GM21367 (cell line): ENCODE measurements at regions not wholly inside any gene's neighbourhood (a gene's known extent, or its start where the extent isn't known, plus 50 kb on each side); places are given as distances from the start of the nearest gene placed in this dataset.
"Not testable (repeated sequence)": the region's sequence is repeated elsewhere in the genome, so short reads cannot be mapped to it uniquely, and the experiment has no call there.

Experiments
- ATAC-seq: cut with Tn5 transposase; IDR thresholded peaks from one replicate; pipeline ENCODE4 v1.9.1; 2021; ENCODE audit not compliant: unreplicated experiment

DNA sequence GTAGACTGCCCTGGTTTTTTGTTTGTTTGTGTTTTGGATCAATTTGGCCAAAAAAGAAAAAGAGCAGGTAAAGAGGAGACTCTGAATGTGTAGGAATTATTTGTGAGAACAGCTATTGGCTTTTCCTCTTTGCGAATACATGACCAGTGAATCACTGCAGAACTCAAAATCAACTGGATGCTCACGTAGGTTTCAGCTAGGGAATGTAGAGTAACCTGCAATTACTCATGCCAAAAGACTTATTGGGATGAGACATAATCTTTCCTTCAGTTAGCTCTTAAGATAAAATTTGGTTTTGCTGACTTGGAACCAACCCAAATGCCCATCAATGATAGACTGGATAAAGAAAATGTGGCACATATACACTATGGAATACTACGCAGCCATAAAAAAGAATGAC is 348.0 kb downstream of the NPR3 start:
- no peak for ATAC-seq

DNA sequence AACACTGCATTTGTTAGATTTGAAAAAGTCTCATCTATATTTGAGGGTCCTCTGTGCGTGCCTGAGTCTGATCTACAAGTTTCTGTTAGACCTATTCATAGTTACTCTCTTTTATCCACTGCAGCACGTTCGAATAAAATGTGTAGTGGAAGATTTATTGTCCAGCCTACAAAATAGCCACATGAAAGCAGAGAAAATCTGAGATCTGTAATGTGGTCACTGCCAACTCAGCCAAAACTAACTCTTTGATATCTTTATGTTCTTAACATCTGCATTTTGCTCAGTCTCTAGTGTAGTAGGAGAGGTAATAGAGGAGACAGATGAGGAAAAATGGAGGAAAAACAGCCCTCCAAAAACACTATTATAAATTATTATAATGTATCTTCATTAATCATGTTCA is 354.0 kb downstream of the NPR3 start:
- no peak for ATAC-seq

- no peak for ATAC-seq
Observed at GRCh38 chr5:33067291-33067690, 356.2 kb downstream of the NPR3 start.

- no peak for ATAC-seq
Observed at GRCh38 chr5:33068786-33069185, 357.7 kb downstream of the NPR3 start.

DNA sequence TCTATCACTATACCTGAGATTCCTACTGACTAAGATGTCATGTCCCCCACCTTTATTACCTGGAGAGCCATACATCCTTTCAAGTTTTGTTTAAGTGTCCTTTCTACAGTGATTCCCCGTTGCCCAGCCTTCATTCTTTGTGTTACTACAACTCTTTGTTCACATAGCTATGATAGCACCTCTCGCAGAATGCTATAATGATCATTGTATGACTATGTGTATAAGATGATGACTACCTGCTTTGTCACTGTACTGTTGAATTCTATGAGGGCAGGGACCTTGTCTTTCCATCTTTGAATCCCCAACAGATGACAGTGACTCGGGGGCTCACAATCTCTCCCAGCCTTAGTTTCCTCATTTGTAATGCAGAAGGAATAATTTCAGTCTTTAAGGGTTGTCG is 361.2 kb downstream of the NPR3 start:
- no peak for ATAC-seq

GRCh38 chr5:33072726-33073125 is 361.6 kb downstream of the NPR3 start:
- no peak for ATAC-seq

GRCh38 chr5:33073881-33074327 is 362.8 kb downstream of the NPR3 start:
- ATAC-seq, result no peak

- no peak for ATAC-seq
Observed at GRCh38 chr5:33074548-33074947, 363.4 kb downstream of the NPR3 start.

GRCh38 chr5:33075731-33076130 is 364.6 kb downstream of the NPR3 start:
- ATAC-seq, result no peak

GRCh38 chr5:33079548-33079947 is 361.2 kb upstream of the TARS1 start:
- ATAC-seq, result no peak

- ATAC-seq, result no peak
Observed at GRCh38 chr5:33080287-33080686, 360.5 kb upstream of the TARS1 start.

DNA sequence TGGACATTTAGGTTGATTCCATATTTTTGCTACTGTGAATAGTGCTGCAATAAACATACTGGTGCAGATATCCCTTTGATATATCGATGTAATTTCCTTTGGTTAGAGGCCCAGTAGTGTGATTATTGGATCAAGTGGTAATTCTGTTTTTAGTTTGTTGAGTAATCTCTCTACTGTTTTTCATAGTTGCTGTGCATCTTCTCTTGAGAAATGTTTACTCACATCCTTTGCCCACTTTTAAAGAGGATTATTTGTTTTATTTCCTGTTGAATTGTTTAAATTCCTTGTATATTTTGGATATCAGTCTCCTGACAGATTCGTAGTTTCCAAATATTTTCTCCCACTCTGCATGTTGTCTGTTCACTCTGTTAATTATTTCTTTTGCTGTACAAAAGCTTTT is 352.6 kb upstream of the TARS1 start:
- ATAC-seq, result no peak

- ATAC-seq, result no peak
Observed at GRCh38 chr5:33091571-33092363, 349.0 kb upstream of the TARS1 start.

- ATAC-seq, result no peak
Observed at GRCh38 chr5:33092719-33093118, 348.0 kb upstream of the TARS1 start.

GRCh38 chr5:33102551-33102950 is 338.2 kb upstream of the TARS1 start:
- ATAC-seq, result no peak

DNA sequence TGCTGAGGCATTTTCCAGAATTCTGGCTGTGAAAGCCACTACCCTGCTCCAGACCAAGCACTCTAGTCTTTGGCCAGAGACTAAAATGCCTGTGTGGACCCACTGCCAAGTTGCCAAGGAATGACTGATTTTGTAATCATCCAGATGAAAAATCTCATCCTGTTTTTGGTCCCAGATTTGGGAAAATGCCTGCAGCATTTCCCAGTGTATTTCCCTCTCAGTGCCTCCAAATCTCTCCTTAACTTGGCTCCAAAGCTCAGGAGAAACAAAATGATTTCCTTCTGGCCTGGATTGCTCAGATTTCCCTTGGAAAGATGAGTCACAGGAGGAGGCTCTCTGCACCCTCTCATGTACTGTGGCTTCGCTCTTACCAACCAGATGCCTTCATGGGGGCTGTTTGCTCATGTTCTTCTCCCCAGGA is 335.2 kb upstream of the TARS1 start:
- ATAC-seq, result no peak

- ATAC-seq, result not testable (repeated sequence)
Observed at GRCh38 chr5:33110496-33110895, 330.3 kb upstream of the TARS1 start.

GRCh38 chr5:33114361-33114760 is 326.4 kb upstream of the TARS1 start:
- ATAC-seq, result no peak

DNA sequence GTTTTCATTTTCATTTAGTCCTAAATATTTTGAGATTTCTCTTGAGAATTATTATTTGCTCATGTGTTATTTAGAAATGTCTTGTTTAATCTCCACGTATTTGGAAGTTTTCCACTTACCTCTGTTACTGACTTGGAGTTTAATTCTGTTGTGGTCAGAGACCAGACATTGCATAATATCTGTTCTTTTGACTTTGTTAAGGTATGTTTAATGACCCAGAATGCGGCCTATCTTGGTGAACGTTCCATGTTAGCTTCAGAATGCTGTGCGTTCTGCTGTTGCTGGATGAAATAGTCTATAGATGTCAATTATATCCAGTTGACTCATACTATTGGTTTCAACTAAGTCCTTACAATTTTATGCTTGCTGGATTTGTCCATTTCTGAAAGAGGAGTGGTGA is 325.3 kb upstream of the TARS1 start:
- ATAC-seq, result no peak

DNA sequence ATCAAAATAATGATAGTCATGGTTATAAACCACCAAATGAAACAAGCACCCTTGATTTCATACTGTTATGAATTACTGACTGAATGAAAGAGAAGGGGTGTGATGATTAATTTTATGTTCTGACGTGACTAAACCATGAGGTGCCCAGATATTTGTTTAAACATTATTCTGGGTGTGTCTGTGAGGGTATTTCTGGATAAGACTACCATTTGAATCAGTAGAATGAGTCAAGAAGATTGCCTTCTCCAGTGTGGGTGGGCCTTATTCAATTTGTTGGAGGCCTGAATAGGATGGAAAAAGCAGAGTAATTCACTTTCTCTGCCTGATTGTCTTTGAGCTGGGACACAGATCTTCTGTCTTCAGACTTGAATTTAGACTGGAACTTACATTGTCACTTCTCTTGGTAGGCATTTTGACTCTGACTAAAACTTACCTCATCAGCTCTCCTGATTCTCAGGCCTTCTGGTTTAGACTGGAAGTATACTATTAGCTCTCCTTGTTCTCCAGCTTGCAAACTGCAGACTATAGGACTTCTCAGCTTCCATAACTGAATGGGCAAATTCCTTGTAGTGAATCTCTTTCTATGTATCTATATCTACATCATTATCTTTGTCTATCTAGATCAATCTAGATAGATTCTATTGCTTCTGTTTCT is 321.9 kb upstream of the TARS1 start:
- ATAC-seq, result no peak

DNA sequence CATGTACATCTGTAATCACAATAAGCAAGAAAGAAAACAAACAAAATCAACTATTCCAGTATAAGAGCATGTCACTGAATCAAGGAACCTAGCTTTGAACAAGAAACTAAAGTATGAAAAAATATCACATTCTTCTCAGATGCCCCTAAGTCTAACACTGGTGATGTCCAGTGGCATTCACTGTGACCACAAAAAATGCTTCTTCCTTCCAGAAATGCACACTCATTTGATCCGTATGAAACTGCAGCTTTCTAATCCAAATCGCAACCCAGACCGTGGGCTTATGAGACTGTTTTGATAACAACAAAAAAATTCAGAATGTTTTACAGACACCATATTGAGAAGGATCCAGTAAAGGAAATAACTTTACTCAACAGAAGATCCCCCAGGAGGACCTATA is 320.1 kb upstream of the TARS1 start:
- ATAC-seq, result no peak

- ATAC-seq, result no peak
Observed at GRCh38 chr5:33129309-33129708, 311.5 kb upstream of the TARS1 start.

DNA sequence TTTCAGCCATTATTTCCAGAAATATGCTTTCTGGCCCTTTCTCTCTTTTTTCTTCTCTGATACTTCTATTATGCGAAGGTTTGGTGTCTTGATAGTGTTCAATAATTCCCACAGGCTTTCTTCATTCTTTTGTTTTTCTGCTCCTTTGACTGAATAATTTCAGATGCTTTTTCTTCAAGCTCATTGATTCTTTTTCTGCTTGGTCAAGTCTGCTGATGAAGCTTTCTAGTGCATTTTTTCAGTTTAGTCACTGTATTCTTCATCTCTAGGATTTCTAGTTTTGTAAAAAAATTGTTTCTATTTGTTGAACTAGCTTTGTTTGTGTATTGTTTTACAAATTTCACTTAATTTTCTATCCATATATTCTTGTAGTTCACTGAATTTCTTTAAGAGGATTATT is 304.0 kb upstream of the TARS1 start:
- ATAC-seq, result no peak
